Dendritic cell treated with granulocyte-macrophage colony-stimulating factor and Interleukin-4, amounts not matched to agents 40 ng/mL and 50 ng/mL, for 4 days (primary cell): ENCODE measurements at regions not wholly inside any gene's neighbourhood (a gene's known extent, or its start where the extent isn't known, plus 50 kb on each side); places are given as distances from the start of the nearest gene placed in this dataset.
A peak's percentile ranks its signal among the peaks of the same experiment; 100 is the strongest.

ENCODE experiments used
- H3K27ac Mint-ChIP-seq: one replicate; pipeline ENCODE4 v1.8.0; 2022; ENCODE audit warnings: mild to moderate bottlenecking, mixed read lengths
- H3K27me3 Mint-ChIP-seq: one replicate; pipeline ENCODE4 v1.8.0; 2022; ENCODE audit warnings: mild to moderate bottlenecking, mixed read lengths
- H3K36me3 Mint-ChIP-seq: one replicate; pipeline ENCODE4 v1.8.0; 2022; ENCODE audit warnings: low read depth, mixed read lengths
- H3K4me1 Mint-ChIP-seq: one replicate; pipeline ENCODE4 v1.8.0; 2022; ENCODE audit warnings: low read depth, mixed read lengths
- H3K4me3 Mint-ChIP-seq: one replicate; pipeline ENCODE4 v1.8.0; 2022; ENCODE audit warnings: mild to moderate bottlenecking, moderate library complexity, mixed read lengths
- H3K9me3 Mint-ChIP-seq: one replicate; pipeline ENCODE4 v1.8.0; 2022; ENCODE audit warnings: mixed read lengths
- intact Hi-C: fragments of 100-400 bp; cut with micrococcal nuclease; formaldehyde crosslinking; loops from one replicate; pipeline ENCODE4 v1.15.0; 2022

DNA sequence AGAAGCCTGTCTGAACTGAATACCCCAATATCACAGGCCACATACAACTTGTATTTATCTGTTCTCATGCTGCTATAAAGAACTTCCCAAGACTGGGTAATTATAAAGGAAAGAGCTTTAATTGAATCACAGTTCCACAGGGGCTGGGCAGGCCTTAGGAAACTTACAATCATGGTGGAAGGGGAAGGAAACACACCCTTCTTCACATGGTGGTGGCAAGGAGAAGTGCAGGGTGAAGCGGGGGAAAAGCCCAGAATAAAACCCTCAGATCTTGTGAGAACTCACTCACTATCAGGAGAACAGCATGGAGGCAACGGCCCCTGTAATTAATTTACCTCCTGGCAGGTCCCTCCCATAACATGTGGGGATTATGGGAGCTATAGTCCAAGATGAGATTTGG lies 50.3 kb upstream of the FNDC1 start:
- Mint-ChIP-seq H3K27me3 (no peaks in the 10 kb centered on the region), H3K27ac (peak overlapping the region; percentile 99), H3K4me1 (peaks cover 94% of the 10 kb centered on the region), H3K4me3 (peak overlapping the region; percentile 13), H3K9me3 (peaks cover 7% of the 10 kb centered on the region), H3K36me3 (peaks cover 9% of the 10 kb centered on the region)
- intact Hi-C loops = no loop called here

DNA sequence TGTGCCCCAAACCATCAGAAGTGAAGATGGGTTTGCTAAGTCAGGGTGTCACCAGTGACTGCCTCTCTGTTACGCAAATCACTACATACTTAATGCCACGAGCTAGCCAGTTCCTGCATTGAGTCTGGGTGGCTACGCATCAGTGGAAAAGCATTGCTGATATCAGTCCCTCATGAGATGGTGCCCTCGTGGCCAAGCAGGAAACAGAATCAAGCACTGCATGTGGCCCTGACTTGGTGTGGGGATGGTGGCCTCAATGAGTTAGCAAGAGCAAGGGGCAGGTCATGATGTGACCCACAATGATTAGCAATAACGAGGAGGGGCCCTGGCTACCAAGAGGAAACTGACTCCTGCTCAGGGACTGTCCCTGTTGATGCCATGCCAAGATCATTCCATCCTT lies 51.6 kb upstream of the FNDC1 start:
- Mint-ChIP-seq H3K4me3 (no peak overlapping the region), H3K4me1 (peaks cover 93% of the 10 kb centered on the region), H3K9me3 (peaks cover 7% of the 10 kb centered on the region)

DNA sequence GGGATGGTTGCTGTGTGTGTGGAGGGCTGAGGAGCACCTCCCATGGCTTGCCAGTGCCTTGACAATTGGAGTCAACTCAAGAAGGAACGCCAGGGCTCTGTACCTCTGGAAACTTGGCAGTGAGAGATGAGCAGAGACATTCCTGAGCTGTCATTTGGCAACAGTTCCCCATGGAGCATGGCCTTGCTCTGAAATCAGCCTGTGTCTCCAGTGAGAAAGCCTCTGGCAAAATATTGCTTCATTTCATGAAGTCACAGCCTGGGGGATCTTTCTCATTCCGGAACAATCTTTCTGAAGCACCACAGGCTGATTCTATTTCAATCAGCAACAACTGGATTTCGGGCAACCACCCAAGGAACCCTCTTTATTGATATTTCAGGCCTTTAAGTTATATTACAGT lies 52.2 kb upstream of the FNDC1 start:
- no peaks in the 10 kb centered on the region for H3K27me3 Mint-ChIP-seq
- intact Hi-C loops = loop anchor here (1.0 kb wide), 1 partner anchor 75 kb away; no protein-coding TSS in a partner anchor
- H3K27ac Mint-ChIP-seq = peak overlapping the region; percentile 99
- peaks cover 88% of the 10 kb centered on the region for H3K4me1 Mint-ChIP-seq
- peaks cover 7% of the 10 kb centered on the region for H3K9me3 Mint-ChIP-seq
- peak overlapping the region; percentile 20 for H3K4me3 Mint-ChIP-seq
- peaks cover 9% of the 10 kb centered on the region for H3K36me3 Mint-ChIP-seq

More for the DNA sequence above, 51.6 kb upstream of the FNDC1 start:
- intact Hi-C loops = loop anchor here (1.0 kb wide), 1 partner anchor 75 kb away; no protein-coding TSS in a partner anchor
- Mint-ChIP-seq H3K27ac (peak overlapping the region; percentile 99), H3K36me3 (peaks cover 9% of the 10 kb centered on the region), H3K27me3 (no peaks in the 10 kb centered on the region)

DNA sequence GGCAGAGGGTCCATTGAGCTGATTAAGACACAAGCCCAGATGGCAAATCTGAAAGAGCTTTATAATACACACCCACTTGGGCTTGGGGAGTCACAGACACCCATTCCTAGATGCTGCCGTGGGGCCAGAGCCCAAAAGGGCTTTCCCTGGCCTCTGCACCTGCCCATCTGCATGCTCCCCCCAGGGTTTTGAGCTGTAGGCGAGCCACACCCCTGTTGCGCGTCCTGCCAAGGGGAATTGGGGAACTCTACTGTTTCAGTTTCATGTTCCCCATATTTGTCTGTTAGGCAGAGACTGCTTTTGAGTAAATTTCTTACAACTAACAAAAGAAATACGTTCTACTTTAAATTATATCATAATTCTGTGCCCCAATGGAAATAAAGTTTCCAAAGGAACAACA lies 52.9 kb upstream of the FNDC1 start:
- Mint-ChIP-seq H3K4me1 (peaks cover 83% of the 10 kb centered on the region), H3K9me3 (peaks cover 7% of the 10 kb centered on the region), H3K4me3 (peak overlapping the region; percentile 13), H3K36me3 (peaks cover 9% of the 10 kb centered on the region), H3K27ac (peak overlapping the region; percentile 99), H3K27me3 (no peaks in the 10 kb centered on the region)
- intact Hi-C loops = no loop called here

DNA sequence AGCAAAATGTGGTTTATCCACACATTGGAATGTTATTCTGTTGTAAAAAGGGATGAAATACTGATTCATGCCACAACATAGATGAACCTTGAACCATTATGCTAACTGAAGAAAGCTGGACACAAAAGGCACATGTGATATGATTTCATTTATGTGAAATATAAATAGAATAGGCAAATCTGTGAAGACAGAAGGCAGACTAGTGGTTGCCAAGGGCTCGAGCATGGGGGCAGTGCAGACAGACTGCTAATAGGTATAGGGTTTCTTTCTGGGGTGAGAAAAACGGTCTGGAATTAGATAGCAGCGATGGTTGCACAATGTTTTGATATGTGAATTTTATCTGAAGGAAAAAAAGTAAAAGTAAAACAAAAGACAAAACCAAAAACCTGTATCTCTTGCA lies 54.6 kb upstream of the FNDC1 start:
- peaks cover 6% of the 10 kb centered on the region for H3K36me3 Mint-ChIP-seq
- H3K27ac Mint-ChIP-seq = peak overlapping the region; percentile 99
- intact Hi-C loops = no loop called here
- no peak overlapping the region for H3K4me3 Mint-ChIP-seq
- H3K9me3 Mint-ChIP-seq = peaks cover 3% of the 10 kb centered on the region
- peaks cover 81% of the 10 kb centered on the region for H3K4me1 Mint-ChIP-seq
- H3K27me3 Mint-ChIP-seq = no peaks in the 10 kb centered on the region

DNA sequence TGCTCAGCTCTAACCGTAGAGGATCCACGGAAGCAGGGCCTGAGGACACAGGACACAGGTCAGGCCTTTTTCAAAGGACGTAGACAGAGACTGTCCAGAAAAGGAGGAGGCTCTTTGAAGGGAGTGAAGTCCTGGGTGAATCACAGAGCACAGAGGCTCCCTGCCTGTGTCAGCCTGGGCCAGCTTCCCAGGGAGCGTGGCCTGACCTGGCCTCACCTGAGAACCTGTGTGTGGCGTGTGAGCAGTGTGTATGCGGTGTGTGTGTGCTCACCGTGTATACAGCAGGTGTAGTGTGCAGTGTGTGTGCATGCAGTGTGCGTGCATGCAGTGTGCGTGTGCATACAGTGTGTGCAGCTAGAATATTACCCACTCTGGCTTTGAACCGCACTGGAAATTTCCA lies 56.0 kb upstream of the FNDC1 start:
- Mint-ChIP-seq H3K27me3 (no peaks in the 10 kb centered on the region), H3K36me3 (peaks cover 6% of the 10 kb centered on the region), H3K9me3 (no peaks in the 10 kb centered on the region), H3K27ac (peak overlapping the region; percentile 99), H3K4me3 (no peak overlapping the region), H3K4me1 (peaks cover 74% of the 10 kb centered on the region)
- intact Hi-C loops = no loop called here

DNA sequence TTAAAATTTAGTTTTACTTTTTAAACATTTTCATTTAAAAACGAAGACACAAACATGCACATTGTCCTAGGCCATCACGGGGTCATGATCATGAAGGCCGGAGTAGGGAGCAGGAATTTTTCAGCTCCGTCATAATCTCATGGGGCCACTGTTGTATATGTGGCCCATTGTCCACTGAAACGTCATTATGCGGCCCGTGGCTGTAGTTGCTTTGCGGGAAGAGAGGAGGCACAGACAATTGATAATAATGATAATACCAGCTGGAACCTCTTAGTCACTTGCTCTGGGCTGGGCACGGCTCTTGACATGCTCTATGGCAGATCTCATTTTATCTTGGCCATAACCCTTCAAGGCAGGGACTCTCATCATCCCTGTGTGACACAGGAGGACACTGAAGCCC lies 56.5 kb upstream of the FNDC1 start:
- Mint-ChIP-seq H3K27me3 (no peaks in the 10 kb centered on the region), H3K9me3 (no peaks in the 10 kb centered on the region), H3K4me3 (no peak overlapping the region), H3K27ac (no peak overlapping the region), H3K36me3 (peaks cover 6% of the 10 kb centered on the region), H3K4me1 (peaks cover 72% of the 10 kb centered on the region)
- intact Hi-C loops = no loop called here

DNA sequence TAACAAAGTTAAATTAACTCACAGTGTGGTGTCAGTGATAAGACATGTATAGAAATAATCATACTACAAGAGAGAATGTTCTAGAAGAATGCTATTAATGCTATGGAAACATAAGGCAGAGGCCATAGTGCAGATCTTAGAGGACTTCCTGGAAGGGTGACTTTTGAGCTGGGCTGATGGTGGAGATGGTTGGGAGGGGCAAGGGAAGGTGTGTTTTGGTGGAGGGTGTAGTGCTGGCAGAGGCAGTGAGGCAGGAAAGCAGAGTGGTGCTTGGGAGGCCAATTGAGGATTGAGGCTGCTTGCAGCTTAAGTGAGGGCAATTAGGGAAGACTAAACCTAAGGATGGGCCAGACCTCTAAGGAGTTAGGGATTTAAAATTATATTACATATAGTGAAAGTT lies 58.5 kb upstream of the FNDC1 start:
- Mint-ChIP-seq H3K27ac (no peak overlapping the region), H3K27me3 (no peaks in the 10 kb centered on the region), H3K36me3 (peaks cover 6% of the 10 kb centered on the region), H3K4me1 (peaks cover 71% of the 10 kb centered on the region), H3K9me3 (no peaks in the 10 kb centered on the region), H3K4me3 (no peak overlapping the region)
- intact Hi-C loops = no loop called here

DNA sequence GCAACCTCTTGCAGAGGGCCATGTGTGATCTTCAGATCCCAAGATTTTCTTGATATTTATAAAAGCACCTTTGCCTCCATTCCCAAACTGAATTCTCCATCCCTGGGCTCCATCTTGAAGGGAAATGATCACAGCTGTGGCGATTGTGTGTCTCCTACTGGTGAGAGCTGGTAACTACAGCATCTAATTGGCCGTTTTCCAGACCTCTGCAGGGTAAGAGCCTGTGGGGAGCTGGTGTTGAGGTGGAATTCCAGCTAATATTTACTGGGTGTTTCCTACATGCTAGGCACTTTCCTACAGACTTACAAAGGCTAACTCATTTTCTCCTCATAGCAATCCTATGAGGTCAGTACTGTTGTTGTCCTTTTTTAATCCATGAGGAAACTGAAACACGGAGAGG lies 59.2 kb upstream of the FNDC1 start:
- H3K4me3 Mint-ChIP-seq = no peak overlapping the region
- H3K9me3 Mint-ChIP-seq = no peaks in the 10 kb centered on the region
- peaks cover 64% of the 10 kb centered on the region for H3K4me1 Mint-ChIP-seq
- intact Hi-C loops = no loop called here
- H3K36me3 Mint-ChIP-seq = peaks cover 6% of the 10 kb centered on the region
- no peaks in the 10 kb centered on the region for H3K27me3 Mint-ChIP-seq
- peak overlapping the region; percentile 60 for H3K27ac Mint-ChIP-seq

DNA sequence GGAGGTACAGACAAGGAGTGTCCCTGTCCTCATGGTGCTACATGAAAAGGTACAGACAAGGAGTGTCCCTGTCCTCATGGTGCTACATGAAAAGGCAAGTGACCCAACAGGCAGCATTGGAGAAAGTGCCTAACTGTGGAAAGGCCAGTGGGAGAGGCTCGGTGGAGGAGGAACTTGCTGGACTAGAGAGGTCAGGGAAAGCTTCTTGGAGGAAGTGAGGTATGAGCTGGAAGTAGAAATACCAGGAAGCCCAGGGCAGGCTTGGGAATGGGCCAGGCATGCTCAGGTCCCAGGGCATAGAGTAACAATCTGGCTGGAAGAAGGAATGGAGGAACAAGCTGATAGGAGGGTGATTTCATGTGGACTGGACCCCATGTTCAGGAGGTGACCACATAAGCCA lies 59.8 kb upstream of the FNDC1 start:
- no peaks in the 10 kb centered on the region for H3K27me3 Mint-ChIP-seq
- H3K9me3 Mint-ChIP-seq = no peaks in the 10 kb centered on the region
- H3K4me3 Mint-ChIP-seq = no peak overlapping the region

DNA sequence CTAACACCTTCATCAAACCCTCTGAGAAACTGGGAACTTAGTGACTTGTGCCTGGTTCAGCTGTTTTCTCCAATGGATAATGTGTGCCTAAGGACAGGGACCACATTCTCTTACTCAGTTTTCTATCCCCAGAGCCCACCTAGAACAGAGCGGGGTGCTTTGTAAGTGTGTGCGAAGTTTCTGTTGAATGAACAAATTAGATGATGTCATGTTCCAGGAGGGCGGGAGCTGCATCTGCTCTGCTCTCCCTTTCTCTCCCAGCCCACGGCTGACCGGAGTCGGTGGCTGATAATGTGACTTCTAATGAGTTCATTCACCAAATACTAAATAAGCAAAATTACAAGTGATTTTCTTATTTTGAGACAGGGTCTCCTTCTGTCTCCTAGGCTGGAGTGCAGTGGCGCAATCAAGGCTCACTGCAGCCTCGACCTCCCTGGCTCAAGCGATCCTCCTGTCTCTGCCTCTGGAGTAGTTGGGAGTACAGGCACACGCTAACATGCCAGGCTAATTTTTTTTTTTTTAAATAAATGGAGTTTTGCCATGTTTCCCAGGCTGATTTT lies 60.7 kb upstream of the FNDC1 start:
- Mint-ChIP-seq H3K27ac (no peak overlapping the region), H3K9me3 (no peaks in the 10 kb centered on the region), H3K27me3 (no peaks in the 10 kb centered on the region), H3K36me3 (peaks cover 6% of the 10 kb centered on the region), H3K4me3 (no peak overlapping the region), H3K4me1 (peaks cover 63% of the 10 kb centered on the region)
- intact Hi-C loops = no loop called here

More for the DNA sequence above, 59.8 kb upstream of the FNDC1 start:
- H3K36me3 Mint-ChIP-seq = peaks cover 6% of the 10 kb centered on the region
- H3K27ac Mint-ChIP-seq = peak overlapping the region; percentile 60
- peaks cover 64% of the 10 kb centered on the region for H3K4me1 Mint-ChIP-seq
- intact Hi-C loops = no loop called here

DNA sequence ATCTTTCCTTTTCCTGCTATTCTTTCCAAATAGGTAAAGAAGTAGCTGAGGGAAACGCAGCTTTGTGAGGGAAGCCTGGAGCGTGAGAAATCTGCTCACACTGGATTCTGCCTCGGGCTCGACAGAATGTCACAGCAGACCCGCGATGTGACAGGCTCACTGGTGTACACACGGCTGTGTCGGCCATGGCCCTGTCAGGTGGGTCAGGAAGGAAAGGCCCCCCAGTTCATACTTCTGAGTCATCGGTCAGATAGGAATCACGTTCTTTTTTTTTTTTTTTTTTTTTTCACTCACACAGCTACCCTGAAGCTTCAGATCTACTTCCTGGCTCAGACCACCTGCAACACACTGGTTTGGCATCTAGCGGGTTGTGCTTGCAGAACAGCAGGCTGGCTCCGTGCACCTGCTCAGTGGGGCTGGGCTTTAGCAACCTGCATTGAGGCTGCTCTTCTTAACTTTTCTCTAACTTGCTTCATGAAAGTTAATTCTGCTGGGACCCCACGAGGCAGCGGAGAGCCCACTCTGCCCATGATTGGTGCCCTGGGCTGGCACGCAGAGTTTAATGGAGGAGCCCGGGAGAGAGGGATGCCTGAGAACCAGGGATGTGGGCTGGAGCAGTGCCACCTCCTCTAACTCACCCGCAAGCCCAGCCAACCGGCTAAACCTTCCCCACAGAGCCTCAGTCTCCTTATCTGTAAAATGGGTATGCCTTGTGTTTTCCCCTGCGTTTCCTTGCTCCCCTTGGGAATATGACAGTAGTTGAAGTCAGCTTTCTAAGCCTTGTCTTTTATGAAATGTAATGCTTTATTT lies 61.5 kb upstream of the FNDC1 start:
- intact Hi-C loops = no loop called here
- Mint-ChIP-seq H3K4me1 (peaks cover 55% of the 10 kb centered on the region), H3K36me3 (peaks cover 10% of the 10 kb centered on the region), H3K4me3 (no peak overlapping the region), H3K27me3 (no peaks in the 10 kb centered on the region), H3K9me3 (no peaks in the 10 kb centered on the region), H3K27ac (peak overlapping the region; percentile 59)

DNA sequence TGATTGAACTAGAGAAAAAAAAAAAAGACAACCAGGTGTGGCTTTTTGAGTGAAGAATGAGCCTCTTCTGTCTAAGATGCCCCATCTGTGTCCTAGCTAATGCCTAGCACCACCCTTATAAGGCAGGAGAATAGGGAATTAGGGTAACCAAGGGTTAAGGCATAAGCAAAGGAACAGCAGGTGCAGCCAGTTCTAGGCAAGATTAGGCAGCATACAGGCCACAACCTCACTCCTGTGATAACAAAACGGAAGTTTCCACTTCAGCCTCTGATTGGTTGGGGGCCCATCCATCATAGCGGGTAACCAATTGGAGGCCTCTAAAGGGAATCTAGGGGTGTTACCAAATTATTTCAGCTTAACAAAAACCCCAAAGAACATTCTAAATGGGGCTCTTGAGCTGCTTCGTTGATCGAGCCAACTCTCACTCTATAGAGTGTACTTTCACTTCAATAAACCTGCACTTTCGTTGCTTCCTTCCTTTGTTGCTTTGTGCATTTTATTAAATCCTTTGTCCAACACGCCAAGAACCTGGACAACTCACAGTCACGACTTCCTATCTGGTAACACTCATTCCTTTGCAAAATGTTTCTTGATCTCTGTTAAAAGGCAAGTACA lies 61.9 kb upstream of the TAGAP start:
- intact Hi-C loops = no loop called here
- Mint-ChIP-seq H3K36me3 (peaks cover 17% of the 10 kb centered on the region), H3K27me3 (no peaks in the 10 kb centered on the region), H3K4me1 (peaks cover 55% of the 10 kb centered on the region), H3K9me3 (no peaks in the 10 kb centered on the region), H3K27ac (peak overlapping the region; percentile 59), H3K4me3 (peak overlapping the region; percentile 18)

DNA sequence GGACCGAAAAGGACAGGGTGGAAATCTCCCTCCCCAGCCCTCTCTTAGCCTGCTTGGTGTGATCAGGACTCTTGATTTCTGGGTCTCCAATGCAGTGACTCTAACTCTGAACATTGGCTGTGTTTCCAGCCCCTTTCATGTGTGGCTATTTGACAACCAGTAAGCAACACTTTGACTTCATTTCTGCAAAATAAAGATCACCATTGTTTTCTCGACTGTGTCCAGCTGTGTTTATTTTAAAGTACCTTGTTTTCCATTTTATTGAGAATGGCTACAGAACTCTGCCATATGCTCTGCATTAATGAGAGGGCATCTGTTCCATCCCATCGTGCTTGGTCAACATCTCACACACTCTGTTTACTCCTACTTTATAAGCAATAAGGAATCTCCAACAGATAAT lies 60.9 kb upstream of the TAGAP start:
- H3K27ac Mint-ChIP-seq = no peak overlapping the region
- H3K4me3 Mint-ChIP-seq = no peak overlapping the region
- no peaks in the 10 kb centered on the region for H3K27me3 Mint-ChIP-seq
- peaks cover 52% of the 10 kb centered on the region for H3K4me1 Mint-ChIP-seq
- no peaks in the 10 kb centered on the region for H3K9me3 Mint-ChIP-seq
- intact Hi-C loops = loop anchor here (2.0 kb wide), 1 partner anchor 97 kb away; no protein-coding TSS in a partner anchor
- H3K36me3 Mint-ChIP-seq = peaks cover 17% of the 10 kb centered on the region
